Astrocyte (in vitro differentiated cells and primary cell): ENCODE measurements at regions not wholly inside any gene's neighbourhood (a gene's known extent, or its start where the extent isn't known, plus 50 kb on each side); places are given as distances from the start of the nearest gene placed in this dataset.
"Not testable (repeated sequence)": the region's sequence is repeated elsewhere in the genome, so short reads cannot be mapped to it uniquely, and the experiment has no call there.

ENCODE experiments used
- DNase-seq: peaks from one replicate; pipeline ENCODE4 v3.0.0-alpha.2; 2010; ENCODE audit warnings: low read depth
- FAIRE-seq: peaks from 2 replicates; lab custom pipeline; 2011; peaks lifted over from hg19 to GRCh38; lab: Jason Lieb, UNC
- H2AFZ ChIP-seq: 2 replicates; pipeline ENCODE4 v1.6.0; 2012; ENCODE audit warnings: low read depth, low read length, inconsistent platforms
- H3K27ac ChIP-seq: 2 replicates; pipeline ENCODE4 v1.5.1; 2011; ENCODE audit warnings: low read depth, low read length, inconsistent platforms
- H3K27me3 ChIP-seq: 2 replicates; pipeline ENCODE4 v1.6.0; 2011; ENCODE audit warnings: low read length, inconsistent platforms; ENCODE audit not compliant: insufficient read depth
- H3K36me3 ChIP-seq: 2 replicates; pipeline ENCODE4 v1.5.1; 2011; ENCODE audit warnings: low read length, inconsistent platforms; ENCODE audit not compliant: insufficient read depth
- H3K4me1 ChIP-seq: 2 replicates; pipeline ENCODE4 v1.5.1; 2011; ENCODE audit warnings: low read length, inconsistent platforms; ENCODE audit not compliant: insufficient read depth
- H3K4me2 ChIP-seq: 2 replicates; pipeline ENCODE4 v1.6.0; 2012; ENCODE audit warnings: low read length, inconsistent platforms
- H3K4me3 ChIP-seq: 2 replicates; pipeline ENCODE4 v1.5.1; 2011; ENCODE audit warnings: low read depth, mild to moderate bottlenecking, low read length, inconsistent platforms; ENCODE audit not compliant: insufficient read depth
- H3K79me2 ChIP-seq: 2 replicates; pipeline ENCODE4 v1.6.0; 2012; ENCODE audit warnings: mild to moderate bottlenecking, low read length, inconsistent platforms; ENCODE audit not compliant: insufficient read depth
- H3K9ac ChIP-seq: 2 replicates; pipeline ENCODE4 v1.6.0; 2012; ENCODE audit warnings: mild to moderate bottlenecking, low read length, inconsistent platforms
- H3K9me3 ChIP-seq: 2 replicates; pipeline ENCODE4 v1.5.1; 2012; ENCODE audit warnings: low read depth, mild to moderate bottlenecking, low read length, inconsistent platforms; ENCODE audit not compliant: insufficient read depth
- H4K20me1 ChIP-seq: 2 replicates; pipeline ENCODE4 v1.6.0; 2012; ENCODE audit warnings: low read length, inconsistent platforms; ENCODE audit not compliant: insufficient read depth
- H3K27ac Mint-ChIP-seq: one replicate; pipeline ENCODE4 v1.8.0; 2021; ENCODE audit warnings: mild to moderate bottlenecking, mixed read lengths; ENCODE audit not compliant: unreplicated experiment
- H3K27me3 Mint-ChIP-seq: one replicate; pipeline ENCODE4 v1.8.0; 2021; ENCODE audit warnings: low read depth, mixed read lengths; ENCODE audit not compliant: unreplicated experiment
- H3K36me3 Mint-ChIP-seq: one replicate; pipeline ENCODE4 v1.8.0; 2021; ENCODE audit warnings: low read depth, mixed read lengths; ENCODE audit not compliant: unreplicated experiment
- H3K4me1 Mint-ChIP-seq: one replicate; pipeline ENCODE4 v1.8.0; 2021; ENCODE audit warnings: low read depth, mixed read lengths; ENCODE audit not compliant: unreplicated experiment
- H3K4me3 Mint-ChIP-seq: one replicate; pipeline ENCODE4 v1.8.0; 2021; ENCODE audit warnings: mild to moderate bottlenecking, moderate library complexity, mixed read lengths; ENCODE audit not compliant: unreplicated experiment
- H3K9me3 Mint-ChIP-seq: one replicate; pipeline ENCODE4 v1.8.0; 2021; ENCODE audit warnings: mild to moderate bottlenecking, mixed read lengths; ENCODE audit not compliant: unreplicated experiment
- EZH2 ChIP-seq: IDR thresholded peaks from 2 replicates; pipeline ENCODE4 v1.6.1; 2012; ENCODE audit warnings: mild to moderate bottlenecking, low read length, inconsistent platforms; ENCODE audit not compliant: insufficient read depth
- TF ChIP-seq, protein P1 (sequence below): IDR thresholded peaks from 2 replicates; pipeline ENCODE4 v1.5.1; 2011; ENCODE audit warnings: low read depth, mild to moderate bottlenecking, inconsistent platforms, low read length, moderate library complexity; ENCODE audit not compliant: insufficient read depth

DNA sequence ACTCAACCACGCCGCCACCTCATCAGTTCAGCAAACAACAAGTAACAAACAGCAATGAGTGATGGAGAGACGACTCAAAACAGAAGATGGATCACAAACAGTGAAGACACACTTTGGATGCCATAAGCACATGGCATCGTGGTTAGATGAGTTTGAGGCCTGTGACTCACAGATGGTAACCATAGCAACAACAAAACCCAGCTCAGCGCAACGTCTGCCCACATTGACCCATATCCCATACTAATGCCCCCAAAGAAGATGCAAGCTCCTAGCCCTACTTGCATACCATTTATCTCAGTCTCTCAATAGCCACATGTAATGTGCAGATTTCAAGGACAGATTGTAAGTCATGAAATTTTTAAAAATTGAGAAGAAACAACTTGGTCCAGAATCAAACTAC is 1322.3 kb upstream of the TMEM132C start:
- no peaks in the 10 kb centered on the region for H3K79me2 ChIP-seq
- no peak overlapping the region for H3K4me3 Mint-ChIP-seq
- H3K4me2 ChIP-seq: no peak overlapping the region
- DNase-seq (no peak), FAIRE-seq (no peak)
- no peaks in the 10 kb centered on the region for H4K20me1 ChIP-seq
- H3K27ac Mint-ChIP-seq: no peak overlapping the region
- H3K36me3 ChIP-seq: no peaks in the 10 kb centered on the region
- no peak overlapping the region for H3K4me3 ChIP-seq
- no peak overlapping the region for H3K9ac ChIP-seq
- H3K4me1 ChIP-seq: no peaks in the 10 kb centered on the region
- no peaks in the 10 kb centered on the region for H3K9me3 ChIP-seq
- H3K27me3 ChIP-seq: no peaks in the 10 kb centered on the region
- TF ChIP-seq EZH2: no peak
- TF ChIP-seq, protein P1, sequence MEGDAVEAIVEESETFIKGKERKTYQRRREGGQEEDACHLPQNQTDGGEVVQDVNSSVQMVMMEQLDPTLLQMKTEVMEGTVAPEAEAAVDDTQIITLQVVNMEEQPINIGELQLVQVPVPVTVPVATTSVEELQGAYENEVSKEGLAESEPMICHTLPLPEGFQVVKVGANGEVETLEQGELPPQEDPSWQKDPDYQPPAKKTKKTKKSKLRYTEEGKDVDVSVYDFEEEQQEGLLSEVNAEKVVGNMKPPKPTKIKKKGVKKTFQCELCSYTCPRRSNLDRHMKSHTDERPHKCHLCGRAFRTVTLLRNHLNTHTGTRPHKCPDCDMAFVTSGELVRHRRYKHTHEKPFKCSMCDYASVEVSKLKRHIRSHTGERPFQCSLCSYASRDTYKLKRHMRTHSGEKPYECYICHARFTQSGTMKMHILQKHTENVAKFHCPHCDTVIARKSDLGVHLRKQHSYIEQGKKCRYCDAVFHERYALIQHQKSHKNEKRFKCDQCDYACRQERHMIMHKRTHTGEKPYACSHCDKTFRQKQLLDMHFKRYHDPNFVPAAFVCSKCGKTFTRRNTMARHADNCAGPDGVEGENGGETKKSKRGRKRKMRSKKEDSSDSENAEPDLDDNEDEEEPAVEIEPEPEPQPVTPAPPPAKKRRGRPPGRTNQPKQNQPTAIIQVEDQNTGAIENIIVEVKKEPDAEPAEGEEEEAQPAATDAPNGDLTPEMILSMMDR: no peak
- no peak overlapping the region for H2AFZ ChIP-seq
- H3K36me3 Mint-ChIP-seq: no peaks in the 10 kb centered on the region
- H3K27me3 Mint-ChIP-seq: no peaks in the 10 kb centered on the region
- no peak overlapping the region for H3K27ac ChIP-seq
- H3K4me1 Mint-ChIP-seq: no peaks in the 10 kb centered on the region
- peaks cover 2% of the 10 kb centered on the region for H3K9me3 Mint-ChIP-seq

GRCh38 chr12:126946958-126947357 is 1320.0 kb upstream of the TMEM132C start:
- H3K27ac ChIP-seq, DNase-seq, H3K9ac ChIP-seq, H3K36me3 ChIP-seq, H3K4me2 ChIP-seq, H3K27me3 Mint-ChIP-seq, H4K20me1 ChIP-seq, H3K4me1 ChIP-seq, H3K4me3 Mint-ChIP-seq, H3K4me1 Mint-ChIP-seq, H3K79me2 ChIP-seq, H3K27ac Mint-ChIP-seq, FAIRE-seq, H3K9me3 Mint-ChIP-seq, H2AFZ ChIP-seq, H3K36me3 Mint-ChIP-seq, H3K9me3 ChIP-seq, H3K4me3 ChIP-seq, H3K27me3 ChIP-seq: not testable (repeated sequence)

DNA sequence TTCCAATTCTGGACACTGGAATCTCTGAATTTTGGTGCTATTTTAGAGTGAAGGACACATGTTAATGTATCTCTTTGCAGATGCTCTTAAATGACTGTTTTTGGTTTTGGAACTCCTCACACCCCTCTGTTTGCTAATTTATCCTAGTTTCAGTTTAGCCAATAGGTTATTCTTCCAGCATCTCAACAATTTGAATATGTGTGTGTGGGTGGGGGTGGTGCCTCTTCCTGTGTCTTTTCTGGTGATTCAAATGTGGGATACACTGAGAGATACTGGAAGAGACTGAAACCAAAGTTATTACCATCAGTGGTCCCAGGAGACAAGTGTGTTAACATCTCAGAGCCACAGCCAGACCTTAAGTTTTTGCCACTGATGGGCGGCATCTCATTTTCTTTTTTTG is 1317.4 kb upstream of the TMEM132C start:
- no peak overlapping the region for H3K9ac ChIP-seq
- H2AFZ ChIP-seq: no peak overlapping the region
- Mint-ChIP-seq H3K9me3 (peaks cover 5% of the 10 kb centered on the region), H3K4me3 (no peak overlapping the region), H3K4me1 (no peaks in the 10 kb centered on the region), H3K27ac (no peak overlapping the region), H3K36me3 (no peaks in the 10 kb centered on the region), H3K27me3 (no peaks in the 10 kb centered on the region)
- H3K79me2 ChIP-seq: no peaks in the 10 kb centered on the region
- H3K36me3 ChIP-seq: no peaks in the 10 kb centered on the region
- no peaks in the 10 kb centered on the region for H3K9me3 ChIP-seq
- H3K27ac ChIP-seq: no peak overlapping the region
- FAIRE-seq: no peak
- no peak overlapping the region for H3K4me2 ChIP-seq
- TF ChIP-seq, protein P1: no peak
- no peak for TF ChIP-seq EZH2
- no peaks in the 10 kb centered on the region for H3K4me1 ChIP-seq
- no peaks in the 10 kb centered on the region for H3K27me3 ChIP-seq
- no peak overlapping the region for H3K4me3 ChIP-seq
- H4K20me1 ChIP-seq: no peaks in the 10 kb centered on the region
- no peak for DNase-seq
